HCT116 (cell line): ENCODE measurements at regions not wholly inside any gene's neighbourhood (a gene's known extent, or its start where the extent isn't known, plus 50 kb on each side); places are given as distances from the start of the nearest gene placed in this dataset.

Experiments used
- ATAC-seq: fragments of 200-7000 bp; cut with Tn5 transposase; 2 replicates; pipeline ENCODE4 v1.9.1; 2020; ENCODE audit warnings: mild to moderate bottlenecking, moderate library complexity
- BruUV-seq: library from RNA; stranded (reverse); fragments of 400-500 nt; replicated peaks from 2 replicates; lab custom pipeline; 2021; lab: Mats Ljungman, UMichigan
- CTCF ChIA-PET: fragments of 300-600 bp; sonication (Branson Sonifier 250); formaldehyde crosslinking; loops from one replicate; lab custom pipeline; 2021; ENCODE audit warnings: antibody characterized with exemption; lab: Charles Lee
- POLR2A ChIA-PET: fragments of 300-600, 350-600 bp; sonication (Branson Sonifier 250); formaldehyde crosslinking; loops from one replicate; lab custom pipeline; 2021; ENCODE audit warnings: antibody characterized with exemption; lab: Charles Lee
- RAD21 ChIA-PET, 2 experiments: fragments of 300-600 bp; sonication (Branson Sonifier 250); formaldehyde crosslinking; loops; one replicate each; lab custom pipeline; 2023; ENCODE audit warnings: low total read pairs in 2 of 2; ENCODE audit not compliant: uncharacterized antibody in 2 of 2, unreplicated experiment in 2 of 2, low non-redundant PET in 1 of 2; lab: Charles Lee
- DNase-seq: peaks from one replicate; pipeline ENCODE4 v3.0.0-alpha.2; 2010; ENCODE audit warnings: low read depth, low spot score
- H2AFZ ChIP-seq: fragments of 200-600 bp; shearing (Covaris generic), sonication (generic); 2 replicates; pipeline ENCODE4 v1.6.1; 2017; ENCODE audit warnings: low read depth, mixed run types, mixed read lengths, antibody characterized with exemption, low read length; ENCODE audit not compliant: poor library complexity, severe bottlenecking
- H3K27ac ChIP-seq: 2 replicates; pipeline ENCODE4 v1.5.1; 2012; ENCODE audit warnings: low read depth, low read length
- H3K27me3 ChIP-seq: fragments of 200-600 bp; sonication (generic); 2 replicates; pipeline ENCODE4 v1.6.1; 2016; ENCODE audit warnings: mixed run types, low read length, mixed read lengths; ENCODE audit not compliant: insufficient read depth
- H3K36me3 ChIP-seq, 2 experiments: fragments of 200-500 bp in 1 of 2; fragments of 200-600 bp in 1 of 2; sonication (Bioruptor generic) in 1 of 2; sonication (generic) in 1 of 2; 2 replicates each; pipeline versions ENCODE4 v1.5.1 to v1.6.1; 2014 to 2016; ENCODE audit warnings: low read length in 2 of 2, inconsistent platforms in 1 of 2, mixed read lengths in 1 of 2, mixed run types in 1 of 2; ENCODE audit not compliant: insufficient read depth in 2 of 2, control insufficient read depth in 1 of 2
- H3K4me1 ChIP-seq, 2 experiments: fragments of 200-600 bp in 1 of 2; sonication (generic) in 1 of 2; 2 replicates each; pipeline versions ENCODE4 v1.5.1 to v1.6.1; 2012 to 2017; ENCODE audit warnings: low read length in 2 of 2, inconsistent platforms in 1 of 2, mild to moderate bottlenecking in 1 of 2, mixed read lengths in 1 of 2, mixed run types in 1 of 2, moderate library complexity in 1 of 2; ENCODE audit not compliant: insufficient read depth in 2 of 2, control insufficient read depth in 1 of 2
- H3K4me2 ChIP-seq: fragments of 200-600 bp; sonication (generic); 2 replicates; pipeline ENCODE4 v1.6.1; 2017; ENCODE audit warnings: mixed run types, low read length, mixed read lengths
- H3K4me3 ChIP-seq, 2 experiments: fragments of 200-600 bp in 1 of 2; sonication (generic) in 1 of 2; replicated peaks in 1 of 2; 2 replicates each; pipeline ENCODE4 v1.5.1; 2011 to 2016; ENCODE audit warnings: low read length in 2 of 2, control low read depth in 1 of 2, low read depth in 1 of 2, mild to moderate bottlenecking in 1 of 2, mixed read lengths in 1 of 2, mixed run types in 1 of 2
- H3K79me2 ChIP-seq: fragments of 200-600 bp; sonication (generic); 2 replicates; pipeline ENCODE4 v1.6.1; 2017; ENCODE audit warnings: mild to moderate bottlenecking, mixed run types, low read length, moderate library complexity, mixed read lengths; ENCODE audit not compliant: insufficient read depth
- H3K9ac ChIP-seq: fragments of 200-600 bp; sonication (generic); 2 replicates; pipeline ENCODE4 v1.6.1; 2016; ENCODE audit warnings: low read length, mixed read lengths
- H3K9me2 ChIP-seq: fragments of 200-600 bp; sonication (generic), shearing (Covaris generic); 2 replicates; pipeline ENCODE4 v1.6.1; 2017; ENCODE audit warnings: mixed run types, mild to moderate bottlenecking, moderate library complexity; ENCODE audit not compliant: insufficient read depth
- H3K9me3 ChIP-seq, 2 experiments: fragments of 200-500 bp in 1 of 2; fragments of 200-600 bp in 1 of 2; sonication (Bioruptor generic) in 1 of 2; sonication (generic) in 1 of 2; 2 replicates each; pipeline ENCODE4 v1.6.1; 2014 to 2017; ENCODE audit warnings: low read length in 2 of 2, mixed read lengths in 2 of 2, inconsistent platforms in 1 of 2, low read depth in 1 of 2, mild to moderate bottlenecking in 1 of 2, mixed run types in 1 of 2, moderate library complexity in 1 of 2; ENCODE audit not compliant: control insufficient read depth in 1 of 2, insufficient read depth in 1 of 2
- H4K20me1 ChIP-seq: fragments of 200-600 bp; sonication (generic), shearing (Covaris generic); 2 replicates; pipeline ENCODE4 v1.6.1; 2017; ENCODE audit warnings: mixed run types, mild to moderate bottlenecking, moderate library complexity; ENCODE audit not compliant: insufficient read depth
- ATF3 ChIP-seq: IDR thresholded peaks from 2 replicates; pipeline ENCODE4 v1.6.1; 2012
- CBX3 ChIP-seq: IDR thresholded peaks from 2 replicates; pipeline ENCODE4 v1.6.1; 2012; ENCODE audit warnings: low read depth
- CEBPB ChIP-seq: IDR thresholded peaks from 2 replicates; pipeline ENCODE4 v1.6.1; 2012; ENCODE audit warnings: low read depth
- ELF1 ChIP-seq: IDR thresholded peaks from 2 replicates; pipeline ENCODE4 v1.6.1; 2012; ENCODE audit warnings: low read depth, borderline replicate concordance
- EZH2phosphoT487 ChIP-seq: fragments of 200-600 bp; IDR thresholded peaks from 2 replicates; pipeline ENCODE4 v1.6.1; 2018; ENCODE audit warnings: antibody characterized with exemption, borderline replicate concordance
- FOSL1 ChIP-seq: IDR thresholded peaks from 2 replicates; pipeline ENCODE4 v1.6.1; 2012; ENCODE audit warnings: low read depth
- POLR2A ChIP-seq: IDR thresholded peaks from 2 replicates; pipeline ENCODE4 v1.7.0; 2011; ENCODE audit warnings: borderline replicate concordance; ENCODE audit not compliant: insufficient read depth, insufficient read length; ENCODE audit errors: extremely low read depth
- SIN3A ChIP-seq: IDR thresholded peaks from 2 replicates; pipeline ENCODE4 v1.6.1; 2012; ENCODE audit warnings: low read depth
- SP1 ChIP-seq: IDR thresholded peaks from 2 replicates; pipeline ENCODE4 v1.6.1; 2012; ENCODE audit warnings: low read depth
- SRF ChIP-seq: IDR thresholded peaks from 2 replicates; pipeline ENCODE4 v1.6.1; 2012; ENCODE audit warnings: low read depth
- YY1 ChIP-seq: IDR thresholded peaks from 2 replicates; pipeline ENCODE4 v1.6.1; 2011; ENCODE audit warnings: low read length, low read depth, moderate library complexity, mild to moderate bottlenecking; ENCODE audit not compliant: insufficient replicate concordance; ENCODE audit errors: extremely low read depth
- ZFX ChIP-seq: fragments of 450-650 bp; IDR thresholded peaks from 2 replicates; pipeline ENCODE4 v1.6.1; 2017
- ZNF274 ChIP-seq: fragments of 200-500 bp; sonication (Bioruptor generic); IDR thresholded peaks from 2 replicates; pipeline ENCODE4 v1.6.1; 2014; ENCODE audit warnings: mild to moderate bottlenecking, low read depth, low read length, inconsistent platforms
- intact Hi-C: fragments of 100-400 bp; cut with micrococcal nuclease; formaldehyde crosslinking; loops from 2 replicates; pipeline ENCODE4 v1.10.0; 2022
- TF ChIP-seq, protein P1 (sequence below): IDR thresholded peaks from 2 replicates; pipeline ENCODE4 v1.6.1; 2012
- TF ChIP-seq, protein P2 (sequence below): IDR thresholded peaks from 2 replicates; pipeline ENCODE4 v1.6.1; 2011; ENCODE audit warnings: mild to moderate bottlenecking, low read length, moderate library complexity; ENCODE audit not compliant: insufficient replicate concordance; ENCODE audit errors: extremely low read depth
- TF ChIP-seq, protein P3 (sequence below): IDR thresholded peaks from 2 replicates; pipeline ENCODE4 v1.6.1; 2012; ENCODE audit warnings: low read depth

DNA sequence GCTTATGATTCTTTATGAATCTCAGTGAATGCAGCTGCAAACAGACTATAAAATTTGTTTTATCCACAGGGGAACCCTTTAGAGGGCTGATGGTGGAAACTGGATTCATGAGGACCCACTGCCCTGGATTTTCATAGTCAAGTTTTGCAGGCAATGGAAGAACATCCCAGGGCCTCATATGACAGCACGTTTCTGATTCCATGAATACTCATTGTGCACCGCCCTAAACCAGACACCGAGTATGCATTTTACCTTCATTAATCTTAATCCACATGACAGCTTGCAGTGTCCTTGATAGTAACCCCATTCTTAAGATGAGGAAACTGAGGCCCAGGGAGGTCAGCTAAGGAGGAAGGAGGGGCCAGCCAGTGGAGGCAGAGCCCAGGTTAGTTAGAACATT lies 270.4 kb downstream of the PREX1 start:
- Histone ChIP-seq H3K27me3 (peaks cover 15% of the 10 kb centered on the region), H4K20me1 (no peaks in the 10 kb centered on the region), H3K4me1 (no peaks in the 10 kb centered on the region), H3K4me2 (no peak overlapping the region), H3K79me2 (no peaks in the 10 kb centered on the region), H2AFZ (no peak overlapping the region), H3K27ac (no peak overlapping the region), H3K9me3 (no peaks in the 10 kb centered on the region), H3K9me2 (no peaks in the 10 kb centered on the region), H3K36me3 (no peaks in the 10 kb centered on the region), H3K4me3 (no peak overlapping the region), H3K9ac (no peak overlapping the region)
- TF ChIP-seq FOSL1 (no peak), SP1 (no peak), ATF3 (no peak), CBX3 (no peak), ELF1 (no peak), CEBPB (no peak), SIN3A (no peak), POLR2A (no peak), EZH2phosphoT487 (no peak), ZNF274 (no peak), SRF (no peak), YY1 (no peak), ZFX (no peak)
- TF ChIP-seq, protein P1, sequence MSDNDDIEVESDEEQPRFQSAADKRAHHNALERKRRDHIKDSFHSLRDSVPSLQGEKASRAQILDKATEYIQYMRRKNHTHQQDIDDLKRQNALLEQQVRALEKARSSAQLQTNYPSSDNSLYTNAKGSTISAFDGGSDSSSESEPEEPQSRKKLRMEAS, result no peak
- TF ChIP-seq, protein P2, sequence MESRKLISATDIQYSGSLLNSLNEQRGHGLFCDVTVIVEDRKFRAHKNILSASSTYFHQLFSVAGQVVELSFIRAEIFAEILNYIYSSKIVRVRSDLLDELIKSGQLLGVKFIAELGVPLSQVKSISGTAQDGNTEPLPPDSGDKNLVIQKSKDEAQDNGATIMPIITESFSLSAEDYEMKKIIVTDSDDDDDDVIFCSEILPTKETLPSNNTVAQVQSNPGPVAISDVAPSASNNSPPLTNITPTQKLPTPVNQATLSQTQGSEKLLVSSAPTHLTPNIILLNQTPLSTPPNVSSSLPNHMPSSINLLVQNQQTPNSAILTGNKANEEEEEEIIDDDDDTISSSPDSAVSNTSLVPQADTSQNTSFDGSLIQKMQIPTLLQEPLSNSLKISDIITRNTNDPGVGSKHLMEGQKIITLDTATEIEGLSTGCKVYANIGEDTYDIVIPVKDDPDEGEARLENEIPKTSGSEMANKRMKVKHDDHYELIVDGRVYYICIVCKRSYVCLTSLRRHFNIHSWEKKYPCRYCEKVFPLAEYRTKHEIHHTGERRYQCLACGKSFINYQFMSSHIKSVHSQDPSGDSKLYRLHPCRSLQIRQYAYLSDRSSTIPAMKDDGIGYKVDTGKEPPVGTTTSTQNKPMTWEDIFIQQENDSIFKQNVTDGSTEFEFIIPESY, result no peak
- TF ChIP-seq, protein P3, sequence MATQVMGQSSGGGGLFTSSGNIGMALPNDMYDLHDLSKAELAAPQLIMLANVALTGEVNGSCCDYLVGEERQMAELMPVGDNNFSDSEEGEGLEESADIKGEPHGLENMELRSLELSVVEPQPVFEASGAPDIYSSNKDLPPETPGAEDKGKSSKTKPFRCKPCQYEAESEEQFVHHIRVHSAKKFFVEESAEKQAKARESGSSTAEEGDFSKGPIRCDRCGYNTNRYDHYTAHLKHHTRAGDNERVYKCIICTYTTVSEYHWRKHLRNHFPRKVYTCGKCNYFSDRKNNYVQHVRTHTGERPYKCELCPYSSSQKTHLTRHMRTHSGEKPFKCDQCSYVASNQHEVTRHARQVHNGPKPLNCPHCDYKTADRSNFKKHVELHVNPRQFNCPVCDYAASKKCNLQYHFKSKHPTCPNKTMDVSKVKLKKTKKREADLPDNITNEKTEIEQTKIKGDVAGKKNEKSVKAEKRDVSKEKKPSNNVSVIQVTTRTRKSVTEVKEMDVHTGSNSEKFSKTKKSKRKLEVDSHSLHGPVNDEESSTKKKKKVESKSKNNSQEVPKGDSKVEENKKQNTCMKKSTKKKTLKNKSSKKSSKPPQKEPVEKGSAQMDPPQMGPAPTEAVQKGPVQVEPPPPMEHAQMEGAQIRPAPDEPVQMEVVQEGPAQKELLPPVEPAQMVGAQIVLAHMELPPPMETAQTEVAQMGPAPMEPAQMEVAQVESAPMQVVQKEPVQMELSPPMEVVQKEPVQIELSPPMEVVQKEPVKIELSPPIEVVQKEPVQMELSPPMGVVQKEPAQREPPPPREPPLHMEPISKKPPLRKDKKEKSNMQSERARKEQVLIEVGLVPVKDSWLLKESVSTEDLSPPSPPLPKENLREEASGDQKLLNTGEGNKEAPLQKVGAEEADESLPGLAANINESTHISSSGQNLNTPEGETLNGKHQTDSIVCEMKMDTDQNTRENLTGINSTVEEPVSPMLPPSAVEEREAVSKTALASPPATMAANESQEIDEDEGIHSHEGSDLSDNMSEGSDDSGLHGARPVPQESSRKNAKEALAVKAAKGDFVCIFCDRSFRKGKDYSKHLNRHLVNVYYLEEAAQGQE, result no peak
- intact Hi-C loops, result no loop called here
- ChIA-PET CTCF (interaction anchor here (3.0 kb wide), 1 partner anchor 63 kb away, joined by 8 read pairs; no protein-coding TSS in a partner anchor), POLR2A (no interaction called here), RAD21 (no interaction called here)
- ATAC-seq (no peak), DNase-seq (no peak)
- BruUV-seq, result no TSS peak
